ENCODE measurements at regions not wholly inside any gene's neighbourhood (a gene's known extent, or its start where the extent isn't known, plus 50 kb on each side); places are given as distances from the start of the nearest gene placed in this dataset.

- TF ChIP-seq POLR2A (IDR thresholded peaks at IDR 0.05) (no peak), CTCF (IDR thresholded peaks at IDR 0.05) (no peak)
Measured at GRCh38 chr16:17014484-17015121, 456.2 kb downstream of the XYLT1 start.
